Esophagus squamous epithelium (tissue), 5 donors: ENCODE measurements at regions not wholly inside any gene's neighbourhood (a gene's known extent, or its start where the extent isn't known, plus 50 kb on each side); places are given as distances from the start of the nearest gene placed in this dataset.
"Not testable (repeated sequence)": the region's sequence is repeated elsewhere in the genome, so short reads cannot be mapped to it uniquely, and the experiment has no call there.

ENCODE experiments used
- DNase-seq: peaks from one replicate; lab custom pipeline; 2025; lab: John Stamatoyannopoulos, UW
- H3K27ac ChIP-seq, 4 donors: fragments of 200-600 bp; sonication (generic); one replicate each; pipeline ENCODE4 v1.5.1; 2016 to 2019; ENCODE audit warnings: mild to moderate bottlenecking in 1 of 4
- H3K27me3 ChIP-seq, 4 donors: fragments of 200-600 bp; sonication (generic); 1 replicate in 3 of 4; 2 replicates in 1 of 4; pipeline versions ENCODE4 v1.5.1 to v1.6.0; 2017 to 2021; ENCODE audit warnings: antibody characterized with exemption in 1 of 4
- H3K36me3 ChIP-seq, 3 donors: fragments of 200-600 bp; sonication (generic); one replicate each; pipeline ENCODE4 v1.5.1; 2016 to 2019
- H3K4me1 ChIP-seq, 3 donors: fragments of 200-600 bp; sonication (generic); one replicate each; pipeline ENCODE4 v1.5.1; 2017 to 2019
- H3K4me3 ChIP-seq, 4 donors: fragments of 200-600 bp; sonication (generic); 1 replicate in 3 of 4; 2 replicates in 1 of 4; pipeline ENCODE4 v1.5.1; 2016 to 2019; ENCODE audit warnings: mild to moderate bottlenecking in 2 of 4, moderate library complexity in 1 of 4
- H3K9me3 ChIP-seq, 3 donors: fragments of 200-600 bp; sonication (generic); one replicate each; pipeline ENCODE4 v1.5.1; 2016 to 2019
- POLR2A ChIP-seq, 4 donors: fragments of 450-650 bp; IDR thresholded peaks; one replicate each; pipeline ENCODE4 v1.6.1; 2017; ENCODE audit warnings: antibody characterized with exemption in 4 of 4, mild to moderate bottlenecking in 4 of 4, moderate library complexity in 3 of 4
- WGBS, 2 donors: methylation state at CpG; one replicate each; pipeline ENCODE4 v1.1.5; 2018; 5-methylcytosine and 5-hydroxymethylcytosine counted together
- intact Hi-C: fragments of 100-400 bp; cut with DNase I; formaldehyde crosslinking; loops from one replicate; pipeline ENCODE4 v1.15.0; 2022
- TF ChIP-seq, protein P1 (sequence below), 6 experiments: fragments of 450-650 bp in 4 of 6; fragments of 200-600 bp in 2 of 6; sonication (generic) in 2 of 6; IDR thresholded peaks; one replicate each; pipeline ENCODE4 v1.5.1; 2016 to 2019; ENCODE audit warnings: antibody characterized with exemption in 6 of 6, mild to moderate bottlenecking in 4 of 6, moderate library complexity in 4 of 6
- donor health status: DM: yes; HTN: yes; CAD: no.

DNA sequence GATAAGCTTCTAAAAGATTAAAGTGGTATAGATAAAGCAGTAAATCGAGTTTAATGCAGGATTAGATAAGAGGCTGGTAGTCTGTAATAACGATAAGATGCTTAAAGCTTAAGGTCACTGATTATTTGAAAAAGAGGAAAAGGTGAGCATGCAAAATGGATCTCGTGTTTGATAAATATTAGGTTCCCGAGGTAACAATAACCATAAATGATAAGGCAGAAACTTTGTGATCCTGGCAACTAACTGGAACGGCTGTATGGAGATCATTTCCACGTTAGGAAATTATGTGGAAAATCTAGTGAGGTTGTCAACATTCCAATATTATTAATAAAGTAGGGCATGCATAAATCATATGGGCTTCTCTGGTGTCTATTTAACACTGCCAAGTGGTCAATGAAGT, 255.5 kb downstream of the EFCAB11 start:
- Histone ChIP-seq H3K4me3 (no peak overlapping the region), H3K4me1 (peaks cover 10 to 31% (median 11%) of the 10 kb centered on the region in 3 donors), H3K27me3 (no peaks in the 10 kb centered on the region), H3K9me3 (no peaks in the 10 kb centered on the region), H3K27ac (no peak overlapping the region), H3K36me3 (no peaks in the 10 kb centered on the region)
- intact Hi-C loops: no loop called here
- DNase-seq: no peak
- TF ChIP-seq POLR2A (IDR thresholded peaks at IDR 0.05): no peak
- TF ChIP-seq, protein P1, sequence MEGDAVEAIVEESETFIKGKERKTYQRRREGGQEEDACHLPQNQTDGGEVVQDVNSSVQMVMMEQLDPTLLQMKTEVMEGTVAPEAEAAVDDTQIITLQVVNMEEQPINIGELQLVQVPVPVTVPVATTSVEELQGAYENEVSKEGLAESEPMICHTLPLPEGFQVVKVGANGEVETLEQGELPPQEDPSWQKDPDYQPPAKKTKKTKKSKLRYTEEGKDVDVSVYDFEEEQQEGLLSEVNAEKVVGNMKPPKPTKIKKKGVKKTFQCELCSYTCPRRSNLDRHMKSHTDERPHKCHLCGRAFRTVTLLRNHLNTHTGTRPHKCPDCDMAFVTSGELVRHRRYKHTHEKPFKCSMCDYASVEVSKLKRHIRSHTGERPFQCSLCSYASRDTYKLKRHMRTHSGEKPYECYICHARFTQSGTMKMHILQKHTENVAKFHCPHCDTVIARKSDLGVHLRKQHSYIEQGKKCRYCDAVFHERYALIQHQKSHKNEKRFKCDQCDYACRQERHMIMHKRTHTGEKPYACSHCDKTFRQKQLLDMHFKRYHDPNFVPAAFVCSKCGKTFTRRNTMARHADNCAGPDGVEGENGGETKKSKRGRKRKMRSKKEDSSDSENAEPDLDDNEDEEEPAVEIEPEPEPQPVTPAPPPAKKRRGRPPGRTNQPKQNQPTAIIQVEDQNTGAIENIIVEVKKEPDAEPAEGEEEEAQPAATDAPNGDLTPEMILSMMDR (IDR thresholded peaks at IDR 0.05): no peak
- 49 to 52% methylated on average over 6 of the region's 6 CpGs for WGBS, 2 donors

DNA sequence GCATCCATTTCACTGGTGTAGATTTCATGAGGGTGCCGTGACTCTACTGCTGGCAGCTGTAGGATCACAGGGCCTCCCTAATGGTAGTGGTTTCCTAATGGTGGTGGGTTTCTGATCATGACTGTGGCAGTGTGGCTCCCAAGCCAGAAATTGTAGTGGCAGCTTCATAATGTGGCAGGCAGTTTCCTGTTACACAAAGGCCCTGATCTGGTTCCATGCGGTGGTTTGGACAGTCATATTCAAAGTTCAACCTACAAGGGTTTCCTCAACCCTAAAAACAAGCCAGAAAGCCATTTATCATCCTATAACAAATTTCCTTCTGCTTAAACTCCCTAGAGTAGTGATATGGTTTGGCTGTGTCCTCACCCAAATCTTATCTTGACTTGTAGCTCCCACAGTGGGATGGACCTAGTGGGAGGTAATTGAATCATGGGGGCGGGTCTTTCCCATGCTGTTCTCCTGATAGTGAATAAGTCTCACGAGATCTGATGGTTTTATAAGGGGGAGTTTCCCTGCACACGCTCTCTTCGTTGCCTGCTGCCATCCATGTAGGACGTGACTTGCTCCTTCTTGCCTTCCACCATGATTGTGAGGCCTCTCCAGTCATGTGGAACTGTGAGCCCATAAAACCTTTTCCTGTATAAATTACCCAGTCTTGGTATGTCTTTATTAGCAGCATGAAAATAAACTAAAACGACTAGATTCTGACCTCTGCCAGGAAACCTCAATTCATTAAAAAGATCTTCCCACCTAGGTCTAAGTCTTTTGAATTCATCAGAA, 257.1 kb downstream of the EFCAB11 start:
- TF ChIP-seq POLR2A (IDR thresholded peaks at IDR 0.05): no peak
- TF ChIP-seq, protein P1 (IDR thresholded peaks at IDR 0.05): no peak
- no peaks in the 10 kb centered on the region for H3K36me3 ChIP-seq
- H3K4me1 ChIP-seq: peaks cover 6 to 19% (median 11%) of the 10 kb centered on the region in 3 donors
- DNase-seq: no peak
- no peaks in the 10 kb centered on the region for H3K9me3 ChIP-seq
- no peak overlapping the region for H3K27ac ChIP-seq
- WGBS, 2 donors: 88 to 90% methylated on average over 7 to 8 of the region's 8 CpGs
- no peaks in the 10 kb centered on the region for H3K27me3 ChIP-seq
- intact Hi-C loops: no loop called here
- H3K4me3 ChIP-seq: no peak overlapping the region

DNA sequence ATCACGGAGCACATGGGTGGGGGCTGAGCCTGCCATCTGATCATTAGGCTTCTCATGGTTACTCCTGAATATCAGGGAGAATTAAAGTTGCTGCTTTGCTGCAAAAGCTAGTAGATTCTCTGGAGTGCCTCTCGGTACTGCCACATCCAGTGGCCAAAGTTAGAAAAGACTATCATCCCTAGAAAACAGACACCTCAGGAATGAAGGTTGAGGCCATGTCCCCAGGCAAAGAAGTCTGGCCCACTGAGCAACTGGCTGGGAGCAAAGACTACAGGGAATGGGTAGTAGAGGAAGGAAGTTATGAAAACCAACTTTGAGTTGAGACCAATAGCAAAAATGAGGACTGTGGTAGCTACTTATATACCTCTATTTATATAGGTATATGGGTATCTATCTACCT, 258.7 kb downstream of the EFCAB11 start:
- Histone ChIP-seq H3K27me3 (no peaks in the 10 kb centered on the region), H3K4me3 (no peak overlapping the region), H3K9me3 (no peaks in the 10 kb centered on the region), H3K36me3 (no peaks in the 10 kb centered on the region), H3K27ac (no peak overlapping the region), H3K4me1 (peaks cover 0 to 5% (median under 1%) of the 10 kb centered on the region in 3 donors)
- intact Hi-C loops: no loop called here
- 58 to 90% methylated on average over 2 of the region's 2 CpGs for WGBS, 2 donors
- TF ChIP-seq, protein P1 (IDR thresholded peaks at IDR 0.05): no peak
- no peak for TF ChIP-seq POLR2A (IDR thresholded peaks at IDR 0.05)
- DNase-seq: no peak

DNA sequence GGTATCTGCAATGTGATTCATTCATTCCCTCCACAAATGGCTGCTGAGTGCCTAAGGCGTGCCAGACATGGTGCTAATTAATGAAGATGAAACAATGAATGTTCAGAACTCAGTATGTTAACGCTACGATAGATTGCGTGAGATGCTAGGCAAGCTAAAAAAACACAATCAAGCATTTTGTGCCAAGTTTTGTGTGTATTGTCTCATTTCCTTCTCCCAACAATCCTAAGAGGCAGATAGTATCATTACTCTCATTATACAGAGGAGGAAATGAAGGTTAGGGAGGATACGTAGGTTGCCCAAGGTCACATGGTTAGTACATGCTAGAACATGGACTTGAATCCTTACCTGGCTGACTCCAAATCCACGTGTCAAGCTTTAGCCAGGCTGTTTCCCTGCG, 264.4 kb downstream of the EFCAB11 start:
- Histone ChIP-seq H3K9me3 (no peaks in the 10 kb centered on the region), H3K4me1 (peaks cover 0 to 3% (median 0%) of the 10 kb centered on the region in 3 donors), H3K4me3 (no peak overlapping the region), H3K36me3 (no peaks in the 10 kb centered on the region), H3K27ac (no peak overlapping the region), H3K27me3 (no peaks in the 10 kb centered on the region)
- DNase-seq: no peak
- TF ChIP-seq, protein P1 (IDR thresholded peaks at IDR 0.05): no peak
- no peak for TF ChIP-seq POLR2A (IDR thresholded peaks at IDR 0.05)
- WGBS, 2 donors: 63 to 65% methylated on average over 7 of the region's 7 CpGs
- intact Hi-C loops: no loop called here

DNA sequence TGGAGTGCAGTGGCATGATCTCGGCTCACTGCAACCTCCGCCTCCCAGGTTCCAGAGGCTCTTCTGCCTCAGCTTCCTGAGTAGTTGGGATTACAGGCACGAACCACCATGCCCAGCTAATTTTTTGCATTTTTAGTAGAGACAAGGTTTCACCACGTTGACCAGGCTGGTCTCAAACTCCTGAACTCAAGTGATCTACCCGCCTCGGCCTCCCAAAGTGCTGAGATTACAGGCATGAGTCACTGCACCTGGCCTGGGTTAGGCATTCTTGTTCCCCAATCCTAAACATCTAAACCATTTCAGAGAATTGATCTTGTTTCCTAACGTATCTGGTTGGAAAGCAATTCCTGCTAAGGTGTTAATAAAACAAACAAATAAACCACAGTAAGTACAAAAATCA, 264.8 kb downstream of the EFCAB11 start:
- H3K27ac ChIP-seq, H3K27me3 ChIP-seq, H3K9me3 ChIP-seq, DNase-seq, H3K4me1 ChIP-seq, H3K36me3 ChIP-seq, H3K4me3 ChIP-seq, intact Hi-C loops: not testable (repeated sequence)
- WGBS, 2 donors: 79 to 90% methylated on average over 5 to 7 of the region's 7 CpGs
